ENCODE measurements at regions not wholly inside any gene's neighbourhood (a gene's known extent, or its start where the extent isn't known, plus 50 kb on each side); places are given as distances from the start of the nearest gene placed in this dataset.

DNA sequence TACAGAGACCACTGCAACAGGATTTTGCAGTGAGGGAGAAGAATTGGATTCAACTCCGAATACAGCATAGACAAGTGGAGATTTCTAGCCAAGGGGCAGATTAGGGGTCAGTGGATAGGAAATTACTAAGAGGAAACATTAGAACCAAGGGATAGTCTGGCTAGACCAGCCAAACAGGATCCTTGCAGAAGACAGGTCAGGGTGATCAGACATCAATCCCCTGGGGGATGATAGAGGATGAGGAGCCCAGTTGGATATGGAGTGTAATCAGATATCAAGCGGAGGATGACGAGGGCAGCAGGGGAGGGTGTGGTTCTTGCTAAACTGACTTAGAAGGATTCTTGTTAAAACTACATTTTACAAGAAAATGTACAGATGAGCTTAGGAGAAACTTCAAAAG is 424.4 kb downstream of the DAD1 start:
- no TSS peak for BruUV-seq (replicated peaks)
- Histone ChIP-seq H3K79me2 (ENCODE audit: insufficient read depth, low read length) (no peaks in the 10 kb centered on the region), H3K4me2 (ENCODE audit: low read depth, low read length) (no peak overlapping the region), H3K9ac (ENCODE audit: insufficient read depth, low read depth, low read length) (no peak overlapping the region), H3K4me1 (ENCODE audit: insufficient read depth, low read length) (no peaks in the 10 kb centered on the region), H2AFZ (ENCODE audit: low read length) (no peak overlapping the region), H3K9me3 (ENCODE audit: low read length) (no peaks in the 10 kb centered on the region), H3K36me3 (replicated peaks in 1 of 2; ENCODE audit: control insufficient read depth in 1 of 2, insufficient read depth in 2 of 2, low read length in 2 of 2) (no peaks in the 10 kb centered on the region), H4K20me1 (ENCODE audit: insufficient read depth, low read length) (no peaks in the 10 kb centered on the region), H3K27me3 (ENCODE audit: control insufficient read depth in 1 of 2, insufficient read depth in 2 of 2, low read length in 2 of 2) (no peaks in the 10 kb centered on the region), H3K27ac (ENCODE audit: extremely low read length, insufficient read depth, low read length) (no peak overlapping the region), H3K4me3 (replicated peaks in 1 of 3; ENCODE audit: insufficient read depth in 1 of 3, low read depth in 2 of 3, low read length in 3 of 3) (no peak overlapping the region)
- POLR2A ChIA-PET, result no interaction called here
- TF ChIP-seq ZNF260 (CRISPR knock-in tag; IDR thresholded peaks at IDR 0.05; ENCODE audit: borderline replicate concordance, low read depth) (no peak), ZNF737 (CRISPR knock-in tag; IDR thresholded peaks at IDR 0.05; ENCODE audit: borderline replicate concordance) (no peak), KLF11 (CRISPR knock-in tag; IDR thresholded peaks at IDR 0.05) (no peak), KDM2A (CRISPR knock-in tag; IDR thresholded peaks at IDR 0.05; ENCODE audit: borderline replicate concordance, low read depth) (no peak), RCOR2 (CRISPR knock-in tag; IDR thresholded peaks at IDR 0.05) (no peak), TBX2 (CRISPR knock-in tag; IDR thresholded peaks at IDR 0.05; ENCODE audit: borderline replicate concordance) (no peak), ZNF431 (CRISPR knock-in tag; IDR thresholded peaks at IDR 0.05; ENCODE audit: borderline replicate concordance, low read depth) (no peak), MIER3 (CRISPR knock-in tag; IDR thresholded peaks at IDR 0.05; ENCODE audit: borderline replicate concordance) (no peak)
- 18% methylated on average over 3 of the region's 3 CpGs for WGBS (ENCODE audit: low lambda C conversion rate)
- intact Hi-C loops (cut with micrococcal nuclease; ENCODE audit: unreplicated experiment) (loop anchor here (10.0 kb wide), 1 partner anchor 150 kb away; no protein-coding TSS in a partner anchor), in situ Hi-C loops (cut with HindIII; ENCODE audit: extremely low pct_ligation_motif_present, low pct_unique_long_range_greater_than_20kb) (loop anchor here (10.0 kb wide), 1 partner anchor 210 kb away; no protein-coding TSS in a partner anchor)
- CTCF ChIA-PET (ENCODE audit: low intra/inter-chr PET ratio, low total read pairs), result no interaction called here
- DNase-seq (ENCODE audit: low spot score) (no peak), FAIRE-seq (no peak), ATAC-seq (no peak)

- no TSS peak for BruUV-seq (replicated peaks)
- intact Hi-C loops (cut with micrococcal nuclease; ENCODE audit: unreplicated experiment) (loop anchor here (1.0 to 10.0 kb wide), 3 partner anchors 38 to 212 kb away; no protein-coding TSS in a partner anchor), in situ Hi-C loops (cut with HindIII; ENCODE audit: extremely low pct_ligation_motif_present, low pct_unique_long_range_greater_than_20kb) (loop anchor here (10.0 kb wide), 1 partner anchor 212 kb away; no protein-coding TSS in a partner anchor)
- Histone ChIP-seq H3K9me3 (ENCODE audit: low read length) (no peaks in the 10 kb centered on the region), H3K27me3 (ENCODE audit: control insufficient read depth in 1 of 2, insufficient read depth in 2 of 2, low read length in 2 of 2) (no peaks in the 10 kb centered on the region), H3K4me3 (replicated peaks in 1 of 3; ENCODE audit: insufficient read depth in 1 of 3, low read depth in 2 of 3, low read length in 3 of 3) (no peak overlapping the region), H4K20me1 (ENCODE audit: insufficient read depth, low read length) (no peaks in the 10 kb centered on the region), H3K4me1 (ENCODE audit: insufficient read depth, low read length) (no peaks in the 10 kb centered on the region), H3K9ac (ENCODE audit: insufficient read depth, low read depth, low read length) (no peak overlapping the region), H3K36me3 (replicated peaks in 1 of 2; ENCODE audit: control insufficient read depth in 1 of 2, insufficient read depth in 2 of 2, low read length in 2 of 2) (no peaks in the 10 kb centered on the region), H2AFZ (ENCODE audit: low read length) (no peak overlapping the region), H3K4me2 (ENCODE audit: low read depth, low read length) (no peak overlapping the region), H3K27ac (ENCODE audit: extremely low read length, insufficient read depth, low read length) (no peak overlapping the region), H3K79me2 (ENCODE audit: insufficient read depth, low read length) (no peaks in the 10 kb centered on the region)
- TF ChIP-seq PLRG1 (conservative IDR thresholded peaks at IDR 0.05) (no peak), MIXL1 (CRISPR knock-in tag; IDR thresholded peaks at IDR 0.05) (peak; percentile 19; the same call in 1 of the 2 replicates), STAG1 (CRISPR knock-in tag; IDR thresholded peaks at IDR 0.05) (peak; percentile 56), AGO1 (IDR thresholded peaks at IDR 0.05; ENCODE audit: low read depth, low read length, poor library complexity, severe bottlenecking) (no peak), ZNF24 (IDR thresholded peaks at IDR 0.05) (0 out of 2 replicates have a peak, but pooled peaks have one; percentile 21), CTCF (CRISPR knock-in tag; IDR thresholded peaks at IDR 0.05) (peak; percentile 57), ZNF7 (CRISPR knock-in tag; IDR thresholded peaks at IDR 0.05) (no peak)
- DNase-seq (ENCODE audit: low spot score) (peak; percentile 43), FAIRE-seq (peak; percentile 21), ATAC-seq (peak; percentile 72)
- POLR2A ChIA-PET, result no interaction called here
- CTCF ChIA-PET (ENCODE audit: low intra/inter-chr PET ratio, low total read pairs), result interaction anchor here (1.3 to 1.5 kb wide), 2 partner anchors 211 to 213 kb away, joined by 3 to 6 read pairs; no protein-coding TSS in a partner anchor
Observed at GRCh38 chr14:22163051-22163450, 426.0 kb downstream of the DAD1 start.

All from HepG2 (cell line).